ENCODE measurements at regions not wholly inside any gene's neighbourhood (a gene's known extent, or its start where the extent isn't known, plus 50 kb on each side); places are given as distances from the start of the nearest gene placed in this dataset.

DNA sequence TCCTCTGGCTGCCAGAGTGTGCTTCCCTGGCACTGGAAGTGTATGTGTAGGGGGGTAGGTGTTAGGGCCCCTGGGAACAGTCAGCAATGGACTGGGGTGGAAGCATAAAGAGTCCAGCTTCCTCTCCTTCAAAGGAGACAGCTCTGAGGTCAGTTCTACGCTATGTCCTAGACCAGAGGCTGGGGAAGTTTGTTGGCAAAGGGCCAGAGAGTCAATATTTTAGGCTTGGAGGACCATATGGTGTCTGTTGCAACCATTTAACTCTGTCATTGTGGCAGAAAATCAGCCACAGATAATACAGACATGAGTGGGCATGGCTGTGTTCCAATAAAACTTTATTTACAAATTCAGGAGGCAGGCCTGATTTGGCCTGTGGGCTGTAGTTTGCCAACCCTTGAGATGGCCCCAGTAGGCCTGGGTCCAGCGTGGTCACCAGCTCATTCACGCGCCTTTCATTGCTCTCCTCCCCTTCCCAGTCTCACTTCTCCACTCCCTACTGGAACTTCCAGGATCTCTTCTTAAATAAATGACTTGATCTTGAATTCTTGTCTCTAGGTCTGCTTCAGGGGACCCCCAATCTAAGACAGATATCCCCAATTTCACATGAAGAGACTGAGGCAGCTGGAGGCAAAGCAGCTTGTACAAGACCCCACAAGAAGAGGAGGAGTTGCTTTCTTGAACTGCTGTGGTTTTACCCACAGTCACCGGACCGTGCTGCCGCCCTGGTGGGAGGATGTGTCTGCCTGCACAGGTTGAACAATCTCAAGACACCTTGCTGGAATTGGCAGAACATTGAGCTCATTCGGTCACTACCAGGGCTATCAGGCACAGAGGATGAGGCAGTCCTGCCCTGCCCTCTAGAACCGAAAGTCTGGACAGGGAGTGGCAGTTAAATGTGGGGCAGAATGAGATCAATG is 162.4 kb upstream of the POU3F1 start:
- in situ Hi-C loops (cut with HindIII; ENCODE audit: low sequenced_read_pairs): no loop called here

DNA sequence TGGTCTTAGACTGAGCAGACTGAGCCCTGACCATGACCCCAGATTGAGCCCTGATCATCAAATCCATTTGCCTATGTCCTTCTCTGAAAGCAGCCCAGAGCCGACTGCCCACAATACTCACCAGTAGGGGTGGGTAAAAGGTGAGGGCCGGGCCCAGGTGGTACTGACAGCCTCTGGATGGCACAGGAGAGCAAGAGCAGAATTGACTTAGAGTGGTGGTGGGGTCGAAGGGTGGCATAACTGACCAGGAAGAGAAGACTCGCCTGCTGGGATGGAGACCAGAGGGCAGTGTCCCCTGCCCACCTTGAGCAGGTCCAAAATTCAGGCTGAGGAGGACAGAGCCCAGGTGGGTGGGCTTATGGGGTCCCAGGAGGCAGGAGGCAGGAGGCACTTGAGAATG is 161.3 kb upstream of the POU3F1 start:
- in situ Hi-C loops (cut with HindIII; ENCODE audit: low sequenced_read_pairs): no loop called here

DNA sequence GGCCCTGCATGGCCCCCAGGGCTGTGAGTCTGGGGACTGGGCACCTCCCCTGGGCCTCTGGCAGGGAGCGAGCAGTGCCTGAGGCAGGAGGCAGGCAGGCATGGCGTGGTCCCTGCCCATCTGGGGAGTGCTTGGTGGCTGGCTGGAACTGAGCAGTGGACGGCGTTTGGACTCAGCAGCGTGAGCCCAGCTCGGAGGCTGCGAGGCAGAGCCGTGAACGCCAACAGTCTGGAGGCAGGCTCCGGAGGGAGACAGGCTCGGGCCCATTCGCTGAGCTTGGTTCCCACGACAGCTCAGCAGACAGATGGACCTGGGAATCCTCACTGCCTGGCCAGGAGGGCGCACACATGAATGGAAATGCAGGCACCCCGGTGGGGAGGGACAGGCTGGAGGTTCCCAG is 160.7 kb upstream of the POU3F1 start:
- in situ Hi-C loops (cut with HindIII; ENCODE audit: low sequenced_read_pairs): no loop called here

DNA sequence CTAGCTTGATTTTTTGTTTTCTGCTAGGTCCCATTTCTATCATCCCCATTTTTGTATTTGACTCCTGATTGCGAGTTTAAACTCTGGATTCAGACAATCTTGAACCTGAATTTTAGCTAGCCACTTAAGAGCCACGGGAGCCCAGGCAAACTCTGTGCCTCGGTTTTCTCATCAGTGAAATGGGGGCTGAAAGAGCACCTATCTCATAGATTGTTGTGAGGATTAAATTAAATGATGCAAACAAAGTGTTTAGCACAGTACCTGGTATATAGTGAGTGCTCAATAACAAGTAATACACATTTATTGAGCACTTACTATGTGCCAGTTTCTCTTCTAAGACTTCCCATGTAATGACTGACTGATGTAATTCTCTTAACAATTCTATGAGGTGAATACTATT is 158.1 kb upstream of the POU3F1 start:
- in situ Hi-C loops (cut with HindIII; ENCODE audit: low sequenced_read_pairs): no loop called here

DNA sequence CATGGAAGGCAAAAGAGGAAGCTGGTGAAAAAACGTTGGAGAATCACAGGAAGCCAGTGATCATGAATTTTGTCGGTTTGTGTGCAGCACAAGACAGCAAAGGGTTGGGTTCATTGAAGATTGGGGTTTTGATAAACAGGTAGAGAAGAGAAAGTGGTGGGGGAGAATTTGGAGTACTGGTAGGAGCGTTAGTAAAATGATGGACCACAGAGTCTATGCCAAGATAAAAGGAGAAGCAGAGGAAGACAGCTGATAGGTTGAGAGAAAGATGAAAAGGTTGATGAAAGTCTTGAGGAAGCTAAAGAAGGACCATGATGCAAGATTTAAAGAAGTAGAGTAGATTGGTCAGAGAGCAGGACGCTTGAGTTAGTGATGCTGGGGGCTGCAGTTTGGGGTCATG is 156.8 kb upstream of the POU3F1 start:
- in situ Hi-C loops (cut with HindIII; ENCODE audit: low sequenced_read_pairs): no loop called here

DNA sequence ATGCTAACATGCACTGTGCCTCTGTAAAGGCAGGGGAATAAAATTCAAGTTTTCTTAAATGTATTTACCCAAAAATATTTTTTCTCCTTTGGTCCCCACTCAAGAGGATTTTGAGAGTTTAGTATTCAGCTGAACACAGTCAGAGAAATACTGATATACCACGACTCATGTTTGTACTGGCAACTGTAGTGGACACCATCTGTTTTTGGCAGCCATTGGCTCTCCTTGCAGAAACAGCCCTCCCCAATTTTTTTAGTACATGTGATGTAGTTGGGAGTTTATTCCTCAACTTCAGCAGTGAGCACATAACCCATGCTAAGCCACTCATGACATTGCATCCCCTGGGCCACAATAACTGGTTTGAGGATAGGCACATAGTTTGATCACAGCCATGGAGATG is 154.8 kb upstream of the POU3F1 start:
- in situ Hi-C loops (cut with HindIII; ENCODE audit: low sequenced_read_pairs): no loop called here

DNA sequence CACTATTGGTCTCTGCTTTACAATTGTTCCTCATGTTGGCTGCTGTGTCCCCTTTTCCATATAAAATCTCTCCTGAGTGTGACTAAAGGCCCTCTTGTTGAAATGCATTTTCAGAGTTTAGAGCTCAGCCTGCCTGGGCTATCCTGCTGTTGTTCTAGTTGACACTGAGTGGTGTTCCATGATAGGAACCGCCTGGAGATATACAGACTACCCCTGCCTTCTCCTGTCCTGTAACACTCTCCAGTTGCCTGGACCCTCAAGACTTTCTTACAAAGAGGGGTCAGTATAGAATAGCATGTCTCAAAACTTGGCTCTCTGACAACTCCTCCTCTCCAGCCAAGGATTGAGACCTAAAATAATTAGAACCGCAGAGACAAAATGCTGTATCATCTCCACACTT is 152.0 kb upstream of the POU3F1 start:
- in situ Hi-C loops (cut with HindIII; ENCODE audit: low sequenced_read_pairs): no loop called here

DNA sequence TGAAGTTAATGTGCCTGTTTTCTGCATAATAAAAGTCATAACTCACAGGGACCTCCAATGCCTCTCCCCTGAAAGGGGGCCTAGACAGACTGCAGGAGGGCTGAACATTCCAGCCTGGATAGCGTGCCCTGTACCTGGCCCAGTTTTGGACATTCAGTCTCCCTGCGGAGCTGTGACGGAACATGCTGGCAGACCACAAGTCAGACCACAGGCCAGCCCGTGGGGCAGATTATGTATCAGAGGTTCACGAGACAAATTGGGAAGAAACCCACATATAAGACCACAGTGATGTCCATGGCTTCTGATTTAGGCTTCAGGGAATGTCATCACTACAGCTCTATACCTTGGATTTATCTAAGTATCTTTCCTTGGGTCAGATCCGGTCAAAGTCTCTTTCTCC is 151.5 kb upstream of the POU3F1 start:
- in situ Hi-C loops (cut with HindIII; ENCODE audit: low sequenced_read_pairs): no loop called here

DNA sequence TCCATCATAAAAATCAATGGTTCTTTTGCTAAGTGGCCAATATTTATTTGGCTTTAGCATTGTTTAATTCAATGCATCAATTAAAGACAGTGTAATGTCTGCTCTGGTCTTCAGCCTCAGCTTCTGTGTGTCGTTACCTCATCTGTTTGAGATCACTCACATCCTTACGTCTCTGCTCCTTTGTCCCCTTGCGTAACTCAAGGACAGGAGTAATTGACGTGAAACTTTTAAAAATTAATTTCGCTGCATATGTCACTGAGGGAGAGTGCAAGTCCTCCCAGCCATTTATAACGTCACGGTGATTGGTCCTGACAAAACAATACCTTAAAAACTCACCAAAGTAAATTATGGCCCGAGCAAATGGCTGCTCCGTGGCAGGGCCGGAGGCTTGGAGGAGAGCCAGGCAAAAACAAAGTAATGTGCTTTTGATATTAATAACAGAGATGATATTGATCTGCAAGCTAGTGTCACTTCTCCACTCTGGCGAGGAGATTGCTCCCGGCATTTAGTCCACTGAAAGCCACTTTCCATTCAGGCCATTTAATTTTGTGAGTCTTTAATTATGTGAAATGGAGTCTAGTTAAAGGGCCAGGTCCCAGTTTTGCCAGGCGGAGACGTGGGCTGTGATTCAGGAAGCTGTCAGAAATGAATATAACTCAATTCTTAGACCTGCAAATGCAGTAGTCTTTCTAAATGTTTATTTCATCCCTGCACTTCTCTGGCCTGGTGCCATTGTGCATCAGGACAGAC is 150.9 kb upstream of the POU3F1 start:
- in situ Hi-C loops (cut with HindIII; ENCODE audit: low sequenced_read_pairs): no loop called here

DNA sequence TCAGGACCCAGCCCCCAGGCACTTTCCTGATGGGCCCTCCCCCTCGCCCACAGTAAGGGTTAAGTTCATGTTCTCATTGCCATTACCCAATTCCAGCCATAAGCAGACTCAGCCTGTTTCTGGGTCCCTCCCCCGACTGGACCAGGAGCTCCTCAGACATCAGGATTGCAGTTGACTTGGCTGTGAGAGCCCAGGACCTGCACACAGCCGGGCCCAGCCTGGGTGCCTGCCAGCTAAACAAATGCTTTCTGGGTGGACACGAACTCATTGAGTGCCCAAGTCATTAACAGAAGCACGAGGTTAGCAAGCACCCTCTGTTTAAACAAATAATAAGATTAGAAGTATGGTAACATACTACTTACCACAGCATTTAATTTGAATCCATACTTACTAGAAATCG is 147.9 kb upstream of the POU3F1 start:
- in situ Hi-C loops (cut with HindIII; ENCODE audit: low sequenced_read_pairs): no loop called here

DNA sequence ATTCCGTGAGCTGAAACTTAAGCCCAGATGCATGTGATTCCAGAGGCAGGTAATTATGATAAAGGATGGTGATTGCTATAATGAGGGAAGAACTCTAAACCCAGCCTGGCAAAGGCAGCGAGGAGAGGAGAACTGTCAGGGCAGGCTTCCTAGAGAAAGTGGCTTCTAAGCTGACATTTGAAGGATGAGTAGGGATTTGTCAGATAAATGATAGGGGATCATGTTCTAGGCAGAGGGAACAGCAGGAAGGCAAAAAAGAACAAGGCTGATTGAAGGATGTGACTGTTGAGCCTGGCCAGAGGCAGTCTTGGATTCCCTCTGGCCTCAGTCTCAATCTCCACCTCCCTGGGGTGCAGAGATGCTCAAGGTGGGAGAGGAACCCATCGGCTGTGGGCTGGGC is 146.4 kb upstream of the POU3F1 start:
- in situ Hi-C loops (cut with HindIII; ENCODE audit: low sequenced_read_pairs): no loop called here

DNA sequence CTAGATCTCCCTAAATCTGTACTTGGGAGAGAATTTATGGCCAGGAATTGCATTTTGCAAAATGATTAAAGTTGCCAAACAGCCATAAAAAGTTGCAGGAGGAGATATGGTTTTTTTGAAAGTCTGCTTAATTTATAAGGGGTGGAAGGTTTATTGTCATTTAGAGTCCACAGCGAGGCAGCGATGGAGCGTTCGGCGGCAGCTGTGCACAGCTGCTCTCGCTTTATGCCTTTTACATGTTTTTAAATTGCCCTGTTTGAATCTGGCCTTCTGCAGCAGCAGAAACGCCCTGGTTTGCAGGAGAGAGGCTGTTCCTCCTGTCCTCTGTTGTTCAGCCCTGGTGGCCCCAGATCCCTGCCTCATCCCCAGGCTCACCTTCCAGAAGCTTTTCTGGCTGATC is 144.9 kb upstream of the POU3F1 start:
- in situ Hi-C loops (cut with HindIII; ENCODE audit: low sequenced_read_pairs): no loop called here

DNA sequence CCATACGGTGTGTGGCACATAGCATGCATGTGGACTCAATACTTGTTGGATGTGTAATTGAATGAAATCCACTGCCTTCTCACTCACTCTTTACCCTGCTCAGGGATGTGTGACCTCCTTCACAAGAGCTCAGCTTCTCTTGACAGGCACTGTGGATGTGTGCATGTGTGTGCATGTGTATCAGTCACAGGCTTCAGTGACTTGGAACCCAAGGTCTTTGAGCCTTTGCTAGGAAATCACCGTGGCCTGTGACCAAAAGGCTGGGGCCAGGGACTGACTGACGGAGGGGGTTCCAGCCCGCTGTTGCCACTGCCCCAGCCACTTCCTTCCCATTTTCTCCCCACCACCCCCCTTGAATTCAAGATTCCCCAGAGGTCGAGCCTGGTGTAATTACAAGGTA is 144.4 kb upstream of the POU3F1 start:
- in situ Hi-C loops (cut with HindIII; ENCODE audit: low sequenced_read_pairs): no loop called here

DNA sequence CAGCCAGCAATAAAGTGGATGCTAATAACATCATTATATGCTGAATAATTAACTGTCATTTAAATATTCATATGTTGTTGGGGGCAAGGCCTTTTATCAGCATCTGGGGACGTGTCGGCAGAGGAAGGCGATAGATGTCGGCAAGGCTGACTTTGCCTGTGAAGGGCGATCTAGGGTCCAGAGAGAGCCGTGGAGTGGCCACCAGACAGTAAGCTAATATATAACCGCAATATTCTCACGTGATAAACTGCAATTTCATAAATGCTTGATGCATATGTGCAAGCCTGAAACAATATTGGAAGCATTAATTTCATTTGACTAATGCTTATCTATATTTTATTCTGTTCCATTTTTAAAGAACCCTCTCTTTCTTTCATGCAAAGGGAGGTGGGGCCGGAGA is 141.0 kb upstream of the POU3F1 start:
- in situ Hi-C loops (cut with HindIII; ENCODE audit: low sequenced_read_pairs): no loop called here

DNA sequence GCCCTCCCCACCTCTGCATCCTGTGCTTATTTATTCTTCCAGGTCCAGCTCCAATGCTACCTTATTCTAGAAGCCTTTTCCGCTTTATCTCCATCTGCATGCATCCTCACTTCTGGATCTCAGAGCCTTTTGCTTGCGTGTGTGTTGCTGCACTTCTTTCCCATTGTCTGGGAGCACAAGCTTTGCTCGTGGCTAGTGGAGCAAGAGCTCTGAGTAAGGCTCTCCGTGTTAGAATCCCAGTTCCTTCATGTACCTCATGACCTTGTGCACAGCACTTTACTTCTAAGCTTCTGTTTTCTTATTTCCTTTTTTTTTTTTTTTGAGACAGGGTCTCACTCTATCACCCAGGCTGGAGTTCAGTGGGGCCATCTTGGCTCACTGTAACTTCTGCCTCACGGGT is 140.0 kb upstream of the POU3F1 start:
- in situ Hi-C loops (cut with HindIII; ENCODE audit: low sequenced_read_pairs): no loop called here

DNA sequence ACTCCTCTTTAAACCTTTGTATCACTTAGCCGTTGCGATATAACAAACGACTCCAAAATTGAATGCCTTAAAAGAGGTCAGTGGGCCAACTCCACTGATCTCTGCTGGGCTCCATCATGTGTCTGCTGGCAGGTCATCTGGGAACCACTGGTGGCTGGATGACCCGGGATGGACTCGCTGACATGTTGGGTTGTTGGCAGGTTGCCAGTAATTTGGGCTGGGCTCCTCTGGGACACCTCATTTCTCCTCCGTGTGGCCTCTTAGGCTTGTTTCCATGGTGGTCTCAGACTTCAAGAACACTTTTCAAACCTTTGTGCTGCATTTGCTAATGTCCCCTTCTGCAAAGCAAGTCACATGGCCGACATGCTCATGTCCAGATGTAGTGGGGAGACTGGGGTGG is 139.3 kb upstream of the POU3F1 start:
- in situ Hi-C loops (cut with HindIII; ENCODE audit: low sequenced_read_pairs): no loop called here

DNA sequence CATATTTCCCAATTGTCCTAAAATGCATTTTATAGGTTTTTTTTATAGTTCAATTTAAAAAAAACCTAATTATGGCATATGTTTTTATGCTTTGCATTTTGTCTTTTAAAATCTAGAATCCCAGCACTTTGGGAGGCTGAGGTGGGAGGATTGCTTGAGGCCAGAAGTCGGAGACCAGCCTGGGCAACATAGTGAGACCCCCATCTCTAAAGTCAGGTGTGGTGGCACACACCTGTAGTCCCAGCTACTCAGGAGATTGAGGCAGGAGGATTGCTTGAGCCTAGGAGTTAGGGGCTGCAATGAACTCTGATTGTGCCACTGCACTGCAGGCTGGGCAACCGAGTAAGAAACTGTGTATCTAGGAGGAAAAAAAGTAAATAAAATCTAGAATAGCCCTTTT is 137.2 kb upstream of the POU3F1 start:
- in situ Hi-C loops (cut with HindIII; ENCODE audit: low sequenced_read_pairs): loop anchor here (5.0 kb wide), 1 partner anchor 71 kb away; no protein-coding TSS in a partner anchor

DNA sequence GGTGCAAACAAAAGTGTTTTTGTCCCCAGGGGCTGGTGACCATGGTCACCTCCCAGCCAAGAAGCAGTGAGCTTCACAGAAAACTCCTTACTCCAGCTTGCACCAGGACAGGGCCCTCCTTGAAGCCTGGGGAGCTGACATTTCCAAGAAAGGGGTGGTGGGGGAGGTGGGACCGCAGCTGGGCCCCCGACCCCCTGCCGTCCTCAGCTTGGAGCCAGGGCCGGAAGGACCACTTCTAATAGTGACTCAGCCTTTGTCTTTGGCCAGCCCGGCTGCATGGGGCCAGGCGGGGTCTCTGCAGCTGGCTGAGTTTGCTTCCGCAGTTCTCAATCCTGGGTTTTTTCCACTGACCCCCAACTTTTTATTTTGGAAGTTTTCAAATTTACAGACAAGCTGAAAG is 136.5 kb upstream of the POU3F1 start:
- in situ Hi-C loops (cut with HindIII; ENCODE audit: low sequenced_read_pairs): loop anchor here (5.0 kb wide), 1 partner anchor 71 kb away; no protein-coding TSS in a partner anchor

DNA sequence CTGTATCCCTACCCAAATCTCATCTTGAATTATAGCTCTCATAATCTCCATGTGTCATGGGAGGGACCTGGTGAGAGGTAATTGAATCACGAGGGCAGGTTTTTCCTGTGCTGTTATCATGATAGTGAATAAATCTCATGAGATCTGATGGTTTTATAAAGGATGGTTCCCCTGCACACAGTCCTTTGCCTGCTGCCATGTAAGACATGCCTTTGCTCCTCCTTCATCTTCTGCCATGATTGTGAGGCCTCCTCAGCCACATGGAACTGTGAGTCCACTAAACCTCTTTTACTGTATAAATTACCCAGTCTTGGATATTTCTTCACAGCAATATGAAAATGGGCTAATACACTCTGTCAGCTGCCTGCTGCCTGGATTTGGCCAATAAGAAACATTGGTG is 133.8 kb upstream of the POU3F1 start:
- in situ Hi-C loops (cut with HindIII; ENCODE audit: low sequenced_read_pairs): loop anchor here (5.0 kb wide), 1 partner anchor 68 kb away; no protein-coding TSS in a partner anchor

DNA sequence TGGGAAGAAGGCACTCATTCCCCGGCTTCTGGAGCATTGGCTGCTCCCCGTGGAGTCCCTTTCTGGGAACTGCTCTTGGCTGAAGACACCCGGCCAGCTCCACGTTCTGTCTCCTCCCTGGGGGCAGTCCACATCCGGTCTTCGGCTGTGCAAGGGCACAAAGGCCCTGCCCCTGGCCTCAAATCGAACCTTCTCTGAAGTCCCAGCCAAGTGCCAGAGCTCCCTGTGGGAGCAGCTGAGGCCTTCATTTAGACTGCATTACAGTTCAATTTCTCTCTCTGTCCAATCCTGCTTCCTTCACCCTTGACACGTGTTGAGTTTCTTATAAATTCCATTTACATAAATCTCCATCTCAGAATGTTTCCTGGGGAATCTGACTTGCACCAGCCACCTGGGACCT is 132.9 kb upstream of the POU3F1 start:
- in situ Hi-C loops (cut with HindIII; ENCODE audit: low sequenced_read_pairs): no loop called here

DNA sequence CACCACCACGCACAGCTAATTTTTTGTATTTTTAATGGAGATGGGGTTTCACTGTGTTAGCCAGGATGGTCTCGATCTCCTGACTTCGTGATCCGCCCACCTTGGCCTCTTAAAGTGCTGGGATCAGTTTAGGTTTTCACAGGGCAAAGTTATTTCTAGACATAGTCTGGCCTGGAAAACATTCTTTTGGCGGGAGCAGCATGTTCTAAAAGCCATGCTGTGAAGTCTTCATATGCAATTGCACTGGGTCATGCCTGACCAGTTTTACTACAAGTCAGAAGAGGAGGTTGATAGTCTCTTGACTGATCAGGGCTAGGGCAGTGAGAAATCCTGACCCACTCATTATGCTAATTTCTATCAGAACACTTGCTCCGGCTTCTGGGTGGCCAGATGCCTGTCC is 131.6 kb upstream of the POU3F1 start:
- in situ Hi-C loops (cut with HindIII; ENCODE audit: low sequenced_read_pairs): no loop called here

DNA sequence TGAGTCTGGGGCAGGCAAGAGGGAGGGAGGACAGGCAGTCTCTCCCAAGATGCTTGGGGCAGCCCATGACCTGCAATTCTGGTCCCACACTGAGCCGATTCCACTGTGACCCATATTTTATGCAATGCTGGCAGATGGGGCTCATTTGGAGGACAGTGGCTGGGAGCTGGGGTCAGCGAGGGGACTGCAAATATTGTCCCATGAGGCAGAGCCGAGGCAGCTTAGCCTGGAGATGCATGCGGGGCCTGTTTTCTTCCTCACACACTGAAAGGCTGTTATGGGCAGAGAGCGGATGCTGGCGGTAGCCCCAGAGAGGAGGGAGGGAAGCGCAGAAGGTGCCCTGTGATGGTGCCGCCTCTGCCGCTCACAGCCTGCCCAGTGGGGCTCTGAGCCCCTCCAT is 128.5 kb upstream of the POU3F1 start:
- in situ Hi-C loops (cut with HindIII; ENCODE audit: low sequenced_read_pairs): no loop called here
